ENCODE measurements at regions not wholly inside any gene's neighbourhood (a gene's known extent, or its start where the extent isn't known, plus 50 kb on each side); places are given as distances from the start of the nearest gene placed in this dataset.
"Not testable (repeated sequence)": the region's sequence is repeated elsewhere in the genome, so short reads cannot be mapped to it uniquely, and the experiment has no call there.

DNA sequence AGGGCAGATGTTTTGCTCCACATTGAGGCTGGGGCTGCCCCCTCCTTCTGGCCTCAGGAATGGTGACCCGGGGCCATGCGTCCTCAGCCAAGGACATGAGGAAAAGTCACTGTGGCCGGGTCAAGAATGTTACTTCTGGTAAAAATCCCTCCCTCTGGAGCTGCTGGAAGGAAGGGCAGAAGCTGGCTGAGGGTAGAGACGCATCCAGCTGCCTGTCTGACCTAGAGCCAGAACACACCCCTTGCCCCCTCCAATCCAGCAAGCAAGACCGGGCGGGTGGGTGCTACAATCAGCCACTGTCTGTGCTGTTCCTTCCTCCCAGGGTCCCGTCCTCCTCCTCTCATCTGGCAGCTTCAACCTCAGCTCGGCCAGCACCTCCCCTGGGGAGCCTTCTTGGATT lies 59.0 kb downstream of the PTPRS start:
- peak; percentile 79 to 84 for DNase-seq
- Histone ChIP-seq H3K27me3 (ENCODE audit: control insufficient read depth in 1 of 2, insufficient read depth in 2 of 2, low read length in 1 of 2) (no peaks in the 10 kb centered on the region), H3K4me3 (ENCODE audit: low read length in 2 of 2) (no peak overlapping the region), H3K27ac (ENCODE audit: low read depth in 1 of 2, low read length in 2 of 2) (no peak overlapping the region), H3K36me3 (ENCODE audit: control insufficient read depth in 1 of 2, insufficient read depth in 2 of 2, low read length in 1 of 2) (no peaks in the 10 kb centered on the region), H3K4me1 (ENCODE audit: control insufficient read depth in 1 of 2, insufficient read depth in 2 of 2, low read length in 2 of 2) (no peaks in the 10 kb centered on the region), H3K9me3 (ENCODE audit: control insufficient read depth, low read length) (no peaks in the 10 kb centered on the region)
- intact Hi-C loops (cut with DNase I): no loop called here
- ATAC-seq (ENCODE audit: low FRiP score): peak; percentile 90
- WGBS, 2 donors: 46 to 51% methylated on average over 8 of the region's 8 CpGs

DNA sequence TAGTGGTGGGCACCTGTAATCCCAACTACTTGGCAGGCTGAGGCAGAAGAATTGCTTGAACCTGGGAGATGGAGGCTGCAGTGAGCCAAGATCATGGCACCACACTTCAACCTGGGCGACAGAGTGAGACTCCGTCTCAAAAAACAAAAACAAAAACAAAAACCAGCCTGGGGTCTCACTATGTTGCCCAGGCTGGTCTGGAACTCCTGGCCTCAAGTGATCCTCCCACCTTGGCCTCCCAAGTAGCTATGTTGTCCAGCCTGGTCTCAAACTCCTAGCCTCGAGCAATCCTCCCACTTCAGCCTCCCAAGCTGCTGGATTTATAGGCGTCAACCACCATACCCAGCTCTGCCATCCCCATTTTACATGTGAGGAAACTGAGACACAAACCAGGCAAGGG lies 64.9 kb downstream of the PTPRS start:
- intact Hi-C loops (cut with DNase I); DNase-seq; H3K27me3 ChIP-seq (ENCODE audit: control insufficient read depth in 1 of 2, insufficient read depth in 2 of 2, low read length in 1 of 2); H3K27ac ChIP-seq (ENCODE audit: low read depth in 1 of 2, low read length in 2 of 2); ATAC-seq (ENCODE audit: low FRiP score); H3K36me3 ChIP-seq (ENCODE audit: control insufficient read depth in 1 of 2, insufficient read depth in 2 of 2, low read length in 1 of 2); H3K4me1 ChIP-seq (ENCODE audit: control insufficient read depth in 1 of 2, insufficient read depth in 2 of 2, low read length in 2 of 2); H3K4me3 ChIP-seq (ENCODE audit: low read length in 2 of 2); H3K9me3 ChIP-seq (ENCODE audit: control insufficient read depth, low read length): not testable (repeated sequence)
- WGBS, 2 donors: 87 to 96% methylated on average over 4 of the region's 4 CpGs

DNA sequence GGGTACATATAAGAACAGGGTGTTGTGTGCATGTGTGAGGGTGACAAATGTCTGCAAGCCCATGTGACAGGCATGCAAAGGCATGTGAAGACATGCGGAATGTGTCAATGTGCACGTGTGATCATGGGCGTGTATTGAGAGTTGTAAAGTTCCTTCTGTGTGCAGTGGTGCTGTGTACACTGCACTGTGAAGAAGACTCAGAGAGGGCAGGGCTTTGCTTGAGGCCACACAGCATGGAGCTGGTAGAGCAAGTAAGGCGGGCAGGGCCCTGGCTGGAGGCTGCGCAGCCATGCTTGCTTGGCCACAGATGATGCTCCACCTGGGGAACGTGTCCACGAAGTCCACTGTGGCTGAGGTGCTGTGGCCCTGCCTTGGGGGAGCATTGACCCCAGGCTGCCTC lies 66.8 kb downstream of the PTPRS start:
- peak; percentile 28 for ATAC-seq (ENCODE audit: low FRiP score)
- intact Hi-C loops (cut with DNase I): no loop called here
- WGBS, 2 donors: 95 to 96% methylated on average over 7 of the region's 7 CpGs
- Histone ChIP-seq H3K27ac (ENCODE audit: low read depth in 1 of 2, low read length in 2 of 2) (no peak overlapping the region), H3K4me1 (ENCODE audit: control insufficient read depth in 1 of 2, insufficient read depth in 2 of 2, low read length in 2 of 2) (no peaks in the 10 kb centered on the region), H3K27me3 (ENCODE audit: control insufficient read depth in 1 of 2, insufficient read depth in 2 of 2, low read length in 1 of 2) (no peaks in the 10 kb centered on the region), H3K9me3 (ENCODE audit: control insufficient read depth, low read length) (no peaks in the 10 kb centered on the region), H3K36me3 (ENCODE audit: control insufficient read depth in 1 of 2, insufficient read depth in 2 of 2, low read length in 1 of 2) (peaks cover 0 to 3% of the 10 kb centered on the region in 2 donors), H3K4me3 (ENCODE audit: low read length in 2 of 2) (no peak overlapping the region)
- no peak for DNase-seq

DNA sequence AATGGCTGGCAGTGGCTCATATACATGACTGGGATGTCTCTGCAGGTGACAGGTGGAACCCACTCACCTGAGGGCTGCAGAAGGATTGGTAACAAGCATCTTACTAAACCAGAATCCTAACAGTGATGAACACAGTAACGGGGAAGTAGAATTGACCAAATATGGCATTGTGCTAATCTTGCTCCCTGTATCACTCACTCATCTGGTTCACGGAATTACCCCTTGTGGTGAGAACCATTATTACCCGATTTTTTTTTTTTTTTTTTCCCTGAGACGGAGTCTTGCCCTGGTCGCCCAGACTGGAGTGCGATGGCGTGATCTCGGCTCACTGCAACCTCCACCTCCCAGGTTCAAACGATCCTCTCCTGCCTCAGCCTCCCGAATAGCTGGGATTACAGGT lies 69.5 kb downstream of the PTPRS start:
- ATAC-seq (ENCODE audit: low FRiP score) (no peak), DNase-seq (no peak)
- H3K36me3 ChIP-seq (ENCODE audit: control insufficient read depth in 1 of 2, insufficient read depth in 2 of 2, low read length in 1 of 2): peaks cover 0 to 3% of the 10 kb centered on the region in 2 donors
- no peaks in the 10 kb centered on the region for H3K9me3 ChIP-seq (ENCODE audit: control insufficient read depth, low read length)
- no peak overlapping the region for H3K4me3 ChIP-seq (ENCODE audit: low read length in 2 of 2)
- intact Hi-C loops (cut with DNase I): no loop called here
- H3K4me1 ChIP-seq (ENCODE audit: control insufficient read depth in 1 of 2, insufficient read depth in 2 of 2, low read length in 2 of 2): no peaks in the 10 kb centered on the region
- no peak overlapping the region for H3K27ac ChIP-seq (ENCODE audit: low read depth in 1 of 2, low read length in 2 of 2)
- no peaks in the 10 kb centered on the region for H3K27me3 ChIP-seq (ENCODE audit: control insufficient read depth in 1 of 2, insufficient read depth in 2 of 2, low read length in 1 of 2)
- WGBS, 2 donors: 78 to 81% methylated on average over 10 of the region's 10 CpGs

DNA sequence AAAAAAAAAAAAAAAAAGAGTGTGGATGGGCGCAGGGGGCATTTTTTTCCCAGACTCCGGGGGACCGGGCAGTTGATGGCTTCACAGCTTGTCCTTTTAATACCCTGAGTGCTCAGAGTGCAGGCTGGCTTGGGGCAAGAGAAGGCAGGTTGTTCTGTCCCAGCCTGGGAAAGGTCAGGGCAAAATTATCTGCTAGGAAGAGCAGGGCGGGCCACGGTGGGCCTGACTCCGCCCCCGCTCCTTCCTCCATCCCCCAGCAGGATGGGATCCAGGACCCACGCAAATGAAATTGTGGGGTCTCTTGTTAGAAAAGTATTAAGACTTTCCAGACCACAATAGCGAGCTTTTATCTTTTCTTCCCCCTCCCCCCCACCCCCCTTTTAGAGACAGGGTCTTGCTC lies 70.7 kb downstream of the PTPRS start:
- intact Hi-C loops (cut with DNase I): no loop called here
- 88 to 92% methylated on average over 9 of the region's 9 CpGs for WGBS, 2 donors
- no peak for DNase-seq
- Histone ChIP-seq H3K27me3 (ENCODE audit: control insufficient read depth in 1 of 2, insufficient read depth in 2 of 2, low read length in 1 of 2) (no peaks in the 10 kb centered on the region), H3K27ac (ENCODE audit: low read depth in 1 of 2, low read length in 2 of 2) (no peak overlapping the region), H3K4me1 (ENCODE audit: control insufficient read depth in 1 of 2, insufficient read depth in 2 of 2, low read length in 2 of 2) (no peaks in the 10 kb centered on the region), H3K9me3 (ENCODE audit: control insufficient read depth, low read length) (no peaks in the 10 kb centered on the region), H3K4me3 (ENCODE audit: low read length in 2 of 2) (no peak overlapping the region), H3K36me3 (ENCODE audit: control insufficient read depth in 1 of 2, insufficient read depth in 2 of 2, low read length in 1 of 2) (peaks cover 0 to 3% of the 10 kb centered on the region in 2 donors)
- ATAC-seq (ENCODE audit: low FRiP score): no peak

DNA sequence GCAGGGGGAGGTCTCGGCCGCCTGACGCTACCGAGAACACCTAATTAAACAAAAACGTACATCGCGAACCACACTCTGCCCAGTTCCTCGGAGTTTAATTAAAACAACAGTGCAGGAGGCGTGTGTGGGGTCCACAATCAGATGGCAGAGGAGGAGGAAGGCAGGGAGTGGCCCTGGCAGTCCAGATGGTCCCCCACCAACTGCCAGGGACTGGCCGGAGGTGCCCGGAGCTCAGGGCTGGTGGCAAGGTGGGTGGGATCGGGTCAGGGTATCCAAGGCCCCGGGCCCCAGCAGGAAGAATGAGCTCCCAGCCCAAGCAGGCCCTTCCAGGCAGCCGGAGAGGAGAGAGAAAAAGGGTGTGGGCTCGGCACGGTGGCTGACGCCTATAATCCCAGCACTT lies 71.3 kb downstream of the PTPRS start:
- no peak for ATAC-seq (ENCODE audit: low FRiP score)
- H3K4me1 ChIP-seq (ENCODE audit: control insufficient read depth in 1 of 2, insufficient read depth in 2 of 2, low read length in 2 of 2): no peaks in the 10 kb centered on the region
- no peak overlapping the region for H3K27ac ChIP-seq (ENCODE audit: low read depth in 1 of 2, low read length in 2 of 2)
- H3K9me3 ChIP-seq (ENCODE audit: control insufficient read depth, low read length): no peaks in the 10 kb centered on the region
- H3K4me3 ChIP-seq (ENCODE audit: low read length in 2 of 2): no peak overlapping the region
- intact Hi-C loops (cut with DNase I): no loop called here
- H3K27me3 ChIP-seq (ENCODE audit: control insufficient read depth in 1 of 2, insufficient read depth in 2 of 2, low read length in 1 of 2): no peaks in the 10 kb centered on the region
- H3K36me3 ChIP-seq (ENCODE audit: control insufficient read depth in 1 of 2, insufficient read depth in 2 of 2, low read length in 1 of 2): peaks cover 0 to 3% of the 10 kb centered on the region in 2 donors
- 86 to 92% methylated on average over 15 to 17 of the region's 17 CpGs for WGBS, 2 donors
- DNase-seq: no peak

DNA sequence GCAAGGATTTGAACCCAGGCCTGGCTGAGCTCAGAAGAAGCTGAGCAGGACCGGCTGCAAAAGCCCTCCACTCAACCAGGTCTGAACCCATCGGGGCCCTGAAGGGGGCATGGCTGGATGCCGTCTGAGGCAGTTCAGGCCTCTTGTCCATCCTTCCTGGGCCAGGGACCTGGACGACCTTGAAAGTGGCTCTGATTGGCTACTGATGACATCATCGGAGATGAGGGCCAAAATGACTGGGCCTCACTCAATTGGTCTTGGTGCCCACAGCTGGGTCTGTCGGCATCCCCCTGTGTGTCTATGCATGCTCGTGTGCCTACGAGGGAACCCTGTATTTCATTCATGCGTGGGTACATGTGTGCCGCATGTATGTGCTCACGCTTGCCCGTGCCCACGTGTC lies 71.8 kb downstream of the PTPRS start:
- Histone ChIP-seq H3K4me1 (ENCODE audit: control insufficient read depth in 1 of 2, insufficient read depth in 2 of 2, low read length in 2 of 2) (no peaks in the 10 kb centered on the region), H3K27ac (ENCODE audit: low read depth in 1 of 2, low read length in 2 of 2) (no peak overlapping the region), H3K4me3 (ENCODE audit: low read length in 2 of 2) (no peak overlapping the region), H3K27me3 (ENCODE audit: control insufficient read depth in 1 of 2, insufficient read depth in 2 of 2, low read length in 1 of 2) (no peaks in the 10 kb centered on the region), H3K9me3 (ENCODE audit: control insufficient read depth, low read length) (no peaks in the 10 kb centered on the region), H3K36me3 (ENCODE audit: control insufficient read depth in 1 of 2, insufficient read depth in 2 of 2, low read length in 1 of 2) (peaks cover 0 to under 1% of the 10 kb centered on the region in 2 donors)
- ATAC-seq (ENCODE audit: low FRiP score) (no peak), DNase-seq (no peak)
- intact Hi-C loops (cut with DNase I): no loop called here
- WGBS, 2 donors: 83 to 86% methylated on average over 13 of the region's 13 CpGs

DNA sequence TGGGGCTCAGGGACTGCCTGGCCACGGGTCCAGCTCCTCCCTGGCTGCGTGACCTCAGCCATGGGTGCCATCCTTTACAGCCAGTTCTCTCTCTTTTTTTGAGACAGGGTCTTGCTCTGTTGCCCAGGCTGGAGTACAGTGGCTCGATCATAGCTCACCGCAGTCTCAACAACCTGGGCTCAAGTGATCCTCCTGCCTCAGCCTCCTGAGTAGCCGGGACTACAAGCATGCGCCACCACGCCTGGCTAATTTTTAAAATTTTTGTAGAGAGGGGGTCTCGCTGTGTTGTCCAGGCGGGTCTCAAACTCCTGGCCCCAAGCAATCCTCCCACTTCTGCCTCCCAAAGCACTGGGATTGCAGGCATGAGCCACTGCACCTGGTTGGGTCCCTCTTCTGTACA lies 75.4 kb downstream of the PTPRS start:
- Histone ChIP-seq H3K27me3 (ENCODE audit: control insufficient read depth in 1 of 2, insufficient read depth in 2 of 2, low read length in 1 of 2) (no peaks in the 10 kb centered on the region), H3K36me3 (ENCODE audit: control insufficient read depth in 1 of 2, insufficient read depth in 2 of 2, low read length in 1 of 2) (peaks cover 0 to 1% of the 10 kb centered on the region in 2 donors), H3K27ac (ENCODE audit: low read depth in 1 of 2, low read length in 2 of 2) (no peak overlapping the region), H3K4me3 (ENCODE audit: low read length in 2 of 2) (no peak overlapping the region), H3K4me1 (ENCODE audit: control insufficient read depth in 1 of 2, insufficient read depth in 2 of 2, low read length in 2 of 2) (no peaks in the 10 kb centered on the region), H3K9me3 (ENCODE audit: control insufficient read depth, low read length) (no peaks in the 10 kb centered on the region)
- ATAC-seq (ENCODE audit: low FRiP score) (no peak), DNase-seq (no peak)
- 84 to 91% methylated on average over 9 of the region's 9 CpGs for WGBS, 2 donors
- intact Hi-C loops (cut with DNase I): no loop called here

DNA sequence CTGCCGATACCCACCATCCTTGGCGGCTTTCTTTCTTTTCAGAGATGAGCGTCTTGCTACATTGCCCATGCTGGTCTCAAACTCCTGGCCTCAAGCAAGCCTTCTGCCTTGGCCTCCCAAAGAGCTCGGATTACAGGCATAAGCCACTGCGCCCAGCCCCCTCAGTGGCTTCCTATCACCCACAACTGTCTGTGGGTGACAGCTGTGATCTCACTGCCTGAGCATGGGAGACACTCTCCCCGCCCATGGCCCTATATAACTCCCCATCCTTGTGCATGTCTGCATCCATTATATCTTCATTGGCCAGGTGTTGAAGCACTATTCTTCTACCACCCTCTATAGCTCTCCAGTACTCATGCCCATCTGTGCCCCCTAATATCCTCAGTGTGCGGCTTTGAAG lies 76.2 kb downstream of the PTPRS start:
- Histone ChIP-seq H3K4me3 (ENCODE audit: low read length in 2 of 2) (no peak overlapping the region), H3K27me3 (ENCODE audit: control insufficient read depth in 1 of 2, insufficient read depth in 2 of 2, low read length in 1 of 2) (no peaks in the 10 kb centered on the region), H3K27ac (ENCODE audit: low read depth in 1 of 2, low read length in 2 of 2) (no peak overlapping the region), H3K4me1 (ENCODE audit: control insufficient read depth in 1 of 2, insufficient read depth in 2 of 2, low read length in 2 of 2) (no peaks in the 10 kb centered on the region), H3K9me3 (ENCODE audit: control insufficient read depth, low read length) (no peaks in the 10 kb centered on the region), H3K36me3 (ENCODE audit: control insufficient read depth in 1 of 2, insufficient read depth in 2 of 2, low read length in 1 of 2) (peaks cover 0 to 1% of the 10 kb centered on the region in 2 donors)
- 93 to 94% methylated on average over 7 of the region's 7 CpGs for WGBS, 2 donors
- intact Hi-C loops (cut with DNase I): no loop called here
- no peak for DNase-seq
- ATAC-seq (ENCODE audit: low FRiP score): no peak
